ENCODE measurements at regions not wholly inside any gene's neighbourhood (a gene's known extent, or its start where the extent isn't known, plus 50 kb on each side); places are given as distances from the start of the nearest gene placed in this dataset.

GRCh38 chr5:82619097-82619496 is 340.9 kb upstream of the RPS23 start:
- TF ChIP-seq CTCF (IDR thresholded peaks at IDR 0.05; ENCODE audit: borderline replicate concordance, control extremely low read depth, extremely low read depth, insufficient read depth, missing control alignments) = no peak
- in situ Hi-C loops (cut with MboI; ENCODE audit: low sequenced_read_pairs, unreplicated experiment) = no loop called here
- DNase-seq (ENCODE audit: low spot score) = no peak

- DNase-seq (ENCODE audit: low spot score) = no peak
- no peak for TF ChIP-seq CTCF (IDR thresholded peaks at IDR 0.05; ENCODE audit: borderline replicate concordance, control extremely low read depth, extremely low read depth, insufficient read depth, missing control alignments)
- in situ Hi-C loops (cut with MboI; ENCODE audit: low sequenced_read_pairs, unreplicated experiment) = no loop called here
Observed at GRCh38 chr5:82614706-82615105, 336.6 kb upstream of the RPS23 start.

DNA sequence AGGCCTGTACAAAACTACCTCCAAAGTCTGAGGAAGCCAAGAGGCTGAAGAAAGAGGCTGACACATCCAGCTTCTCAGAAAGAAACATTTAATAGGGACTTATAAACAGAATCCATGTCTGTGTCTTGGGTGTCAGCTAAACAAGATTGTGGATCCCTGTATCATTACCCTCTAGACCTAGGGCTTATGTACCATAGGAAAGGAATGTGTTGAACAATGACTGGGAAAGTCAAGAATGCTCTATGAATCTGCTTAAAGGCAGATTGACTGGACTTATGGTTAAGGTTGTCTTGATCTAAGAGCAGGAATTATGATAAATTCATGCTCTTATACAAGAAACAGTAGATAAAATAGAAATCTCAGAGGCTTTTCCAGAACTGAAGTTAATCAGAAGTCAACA is 335.7 kb upstream of the RPS23 start:
- in situ Hi-C loops (cut with MboI; ENCODE audit: low sequenced_read_pairs, unreplicated experiment) = no loop called here
- DNase-seq (ENCODE audit: low spot score) = no peak
- no peak for TF ChIP-seq CTCF (IDR thresholded peaks at IDR 0.05; ENCODE audit: borderline replicate concordance, control extremely low read depth, extremely low read depth, insufficient read depth, missing control alignments)

GRCh38 chr5:82610686-82611085 is 332.5 kb upstream of the RPS23 start:
- in situ Hi-C loops (cut with MboI; ENCODE audit: low sequenced_read_pairs, unreplicated experiment) = no loop called here
- TF ChIP-seq CTCF (IDR thresholded peaks at IDR 0.05; ENCODE audit: borderline replicate concordance, control extremely low read depth, extremely low read depth, insufficient read depth, missing control alignments) = no peak
- no peak for DNase-seq (ENCODE audit: low spot score)

DNA sequence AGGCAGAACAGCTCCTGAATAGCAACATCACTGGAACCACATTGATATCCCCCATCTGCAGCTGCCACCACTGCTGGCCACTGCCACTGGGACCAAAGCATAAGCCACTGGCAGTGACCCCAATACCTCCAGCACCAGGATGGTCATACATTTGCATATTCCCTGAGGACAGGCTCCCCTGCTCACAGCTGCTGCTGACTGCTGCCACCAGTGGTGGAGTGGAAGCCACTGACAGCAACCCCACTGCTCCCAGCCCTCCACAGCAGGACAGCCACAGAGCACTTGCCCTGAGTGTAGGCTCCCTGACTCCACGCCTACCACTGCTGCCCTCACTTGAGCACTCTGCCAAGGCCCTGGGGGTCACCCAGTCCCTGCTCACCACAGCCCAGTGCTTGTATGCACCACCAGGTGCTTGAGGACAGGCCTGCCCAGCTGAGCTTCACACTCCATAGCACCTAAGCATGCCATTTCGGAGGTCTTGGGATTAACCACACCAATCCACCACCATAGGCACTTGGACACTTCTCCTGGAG is 327.4 kb upstream of the RPS23 start:
- TF ChIP-seq CTCF (IDR thresholded peaks at IDR 0.05; ENCODE audit: borderline replicate concordance, control extremely low read depth, extremely low read depth, insufficient read depth, missing control alignments) = no peak
- in situ Hi-C loops (cut with MboI; ENCODE audit: low sequenced_read_pairs, unreplicated experiment) = no loop called here
- DNase-seq (ENCODE audit: low spot score) = no peak

DNA sequence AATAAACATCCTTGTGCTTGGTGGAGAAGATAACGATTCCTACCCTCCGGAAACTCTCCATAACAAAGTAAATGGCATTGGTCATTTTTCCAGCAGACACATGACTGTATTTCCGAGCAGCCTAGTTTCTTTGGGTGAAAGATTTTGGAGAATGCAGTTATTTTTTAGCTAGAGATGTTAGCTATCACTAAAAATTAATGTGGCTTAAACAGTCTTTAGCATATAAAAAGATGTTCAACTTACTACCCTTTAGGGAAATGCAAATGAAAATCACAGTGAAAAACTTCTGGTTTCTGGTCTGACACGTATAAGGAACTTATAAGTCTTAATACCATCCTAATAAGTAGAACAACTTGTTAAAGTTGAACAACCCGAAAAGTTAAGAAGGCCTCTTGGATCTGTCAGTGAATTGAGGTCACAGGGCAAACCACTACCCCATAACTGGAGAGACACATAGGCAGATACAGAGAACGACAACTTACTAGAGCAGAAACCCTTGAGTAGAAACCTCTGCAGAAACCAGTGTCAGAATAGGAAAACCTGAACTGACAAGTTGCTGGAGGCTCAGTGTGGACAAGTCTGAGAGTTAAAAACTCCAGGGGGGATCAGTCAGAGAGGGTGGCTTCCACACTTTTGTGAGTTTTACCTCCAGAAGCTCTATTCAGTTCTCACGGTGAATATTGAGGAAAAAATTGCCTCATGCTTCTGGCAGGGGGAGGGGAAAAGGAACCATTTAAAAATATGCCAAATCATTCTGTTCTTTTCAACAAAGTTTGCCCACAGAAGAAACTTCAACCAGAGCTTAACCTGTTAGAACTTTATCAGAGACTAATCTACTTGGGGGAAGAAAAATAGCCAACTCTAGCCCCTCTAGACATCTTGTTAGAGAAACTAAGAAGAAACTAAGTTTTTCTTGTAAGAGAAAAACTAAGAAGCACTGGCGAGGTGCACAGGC is 325.2 kb upstream of the RPS23 start:
- in situ Hi-C loops (cut with MboI; ENCODE audit: low sequenced_read_pairs, unreplicated experiment) = no loop called here
- TF ChIP-seq CTCF (IDR thresholded peaks at IDR 0.05; ENCODE audit: borderline replicate concordance, control extremely low read depth, extremely low read depth, insufficient read depth, missing control alignments) = no peak
- DNase-seq (ENCODE audit: low spot score) = no peak

Data from GM13976 (cell line).